ENCODE measurements at regions not wholly inside any gene's neighbourhood (a gene's known extent, or its start where the extent isn't known, plus 50 kb on each side); places are given as distances from the start of the nearest gene placed in this dataset.

DNA sequence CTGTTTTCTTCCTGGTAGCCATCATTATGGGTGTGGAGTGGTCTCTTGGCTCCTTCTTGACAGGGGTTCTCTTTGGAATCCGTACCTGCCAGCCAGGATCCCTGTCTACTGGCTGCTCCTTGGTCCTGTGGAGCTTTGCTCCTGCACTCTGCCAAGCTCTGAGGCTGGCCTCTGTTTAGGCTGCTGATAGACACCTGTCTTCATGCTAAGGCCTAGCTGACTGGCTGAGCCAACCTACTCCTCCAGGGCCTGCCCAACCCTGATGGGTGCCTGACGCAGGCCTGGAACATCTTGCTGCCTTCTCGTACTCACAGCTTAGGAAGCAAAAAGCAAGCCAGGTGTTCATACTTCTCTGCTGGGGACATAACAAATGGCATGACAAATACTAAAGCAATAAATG lies 333.6 kb upstream of the ZNF32 start:
- Histone ChIP-seq H3K27me3 (ENCODE audit: control insufficient read depth, insufficient read depth, low read length) (no peaks in the 10 kb centered on the region), H3K4me3 (ENCODE audit: low read depth, low read length) (no peak overlapping the region), H3K36me3 (ENCODE audit: control insufficient read depth, insufficient read depth, low read length) (no peaks in the 10 kb centered on the region)
- CTCF ChIA-PET = no interaction called here
- no peak for DNase-seq (ENCODE audit: low read depth)
- TF ChIP-seq, protein P1, sequence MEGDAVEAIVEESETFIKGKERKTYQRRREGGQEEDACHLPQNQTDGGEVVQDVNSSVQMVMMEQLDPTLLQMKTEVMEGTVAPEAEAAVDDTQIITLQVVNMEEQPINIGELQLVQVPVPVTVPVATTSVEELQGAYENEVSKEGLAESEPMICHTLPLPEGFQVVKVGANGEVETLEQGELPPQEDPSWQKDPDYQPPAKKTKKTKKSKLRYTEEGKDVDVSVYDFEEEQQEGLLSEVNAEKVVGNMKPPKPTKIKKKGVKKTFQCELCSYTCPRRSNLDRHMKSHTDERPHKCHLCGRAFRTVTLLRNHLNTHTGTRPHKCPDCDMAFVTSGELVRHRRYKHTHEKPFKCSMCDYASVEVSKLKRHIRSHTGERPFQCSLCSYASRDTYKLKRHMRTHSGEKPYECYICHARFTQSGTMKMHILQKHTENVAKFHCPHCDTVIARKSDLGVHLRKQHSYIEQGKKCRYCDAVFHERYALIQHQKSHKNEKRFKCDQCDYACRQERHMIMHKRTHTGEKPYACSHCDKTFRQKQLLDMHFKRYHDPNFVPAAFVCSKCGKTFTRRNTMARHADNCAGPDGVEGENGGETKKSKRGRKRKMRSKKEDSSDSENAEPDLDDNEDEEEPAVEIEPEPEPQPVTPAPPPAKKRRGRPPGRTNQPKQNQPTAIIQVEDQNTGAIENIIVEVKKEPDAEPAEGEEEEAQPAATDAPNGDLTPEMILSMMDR (IDR thresholded peaks at IDR 0.05; ENCODE audit: insufficient read depth, low read depth, low read length) = no peak
- POLR2A ChIA-PET = no interaction called here

DNA sequence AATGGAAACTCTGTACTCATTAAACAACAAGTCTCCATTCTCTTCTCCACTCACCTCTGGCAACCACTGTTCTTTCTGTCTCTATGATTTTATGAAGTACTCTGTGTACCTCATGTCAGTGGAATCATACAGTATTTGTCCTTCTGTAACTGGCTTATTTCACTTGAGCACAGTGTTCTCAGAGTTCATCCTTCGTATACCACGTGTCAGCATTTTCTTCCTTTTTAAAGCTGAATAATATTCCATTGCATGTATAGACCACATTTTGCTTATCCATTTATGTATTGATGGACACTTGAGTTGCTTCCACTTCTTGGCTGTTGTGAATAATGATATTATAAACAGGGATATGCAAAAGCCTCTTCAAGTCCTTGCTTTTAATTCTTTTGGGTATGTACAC lies 333.0 kb upstream of the ZNF32 start:
- no peak for DNase-seq (ENCODE audit: low read depth)
- TF ChIP-seq, protein P1 (IDR thresholded peaks at IDR 0.05; ENCODE audit: insufficient read depth, low read depth, low read length) = no peak
- POLR2A ChIA-PET = no interaction called here
- no peaks in the 10 kb centered on the region for H3K27me3 ChIP-seq (ENCODE audit: control insufficient read depth, insufficient read depth, low read length)
- no peak overlapping the region for H3K4me3 ChIP-seq (ENCODE audit: low read depth, low read length)
- CTCF ChIA-PET = no interaction called here
- H3K36me3 ChIP-seq (ENCODE audit: control insufficient read depth, insufficient read depth, low read length) = no peaks in the 10 kb centered on the region

DNA sequence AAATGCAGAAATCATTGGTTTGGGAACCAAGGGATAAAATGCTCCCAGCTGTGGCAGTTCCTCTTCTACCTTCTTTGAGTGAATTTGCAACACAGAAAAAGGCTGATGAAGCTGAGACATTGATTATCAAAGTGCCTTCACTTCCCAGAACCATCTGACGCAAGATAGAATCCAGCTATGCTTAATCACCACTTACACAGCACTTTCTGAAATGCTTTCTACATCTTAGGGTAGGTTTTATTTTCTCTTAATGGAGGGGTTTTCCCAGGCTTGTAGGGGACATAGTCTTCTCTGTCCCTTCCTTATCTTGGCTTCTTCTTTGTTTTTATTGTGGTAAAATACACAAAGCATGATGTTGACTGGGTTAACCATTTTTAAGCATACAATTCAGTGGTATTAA lies 332.6 kb upstream of the ZNF32 start:
- H3K27me3 ChIP-seq (ENCODE audit: control insufficient read depth, insufficient read depth, low read length) = no peaks in the 10 kb centered on the region
- H3K4me3 ChIP-seq (ENCODE audit: low read depth, low read length) = no peak overlapping the region
- TF ChIP-seq, protein P1 (IDR thresholded peaks at IDR 0.05; ENCODE audit: insufficient read depth, low read depth, low read length) = no peak
- ChIA-PET POLR2A (no interaction called here), CTCF (no interaction called here)
- no peaks in the 10 kb centered on the region for H3K36me3 ChIP-seq (ENCODE audit: control insufficient read depth, insufficient read depth, low read length)
- DNase-seq (ENCODE audit: low read depth) = no peak

DNA sequence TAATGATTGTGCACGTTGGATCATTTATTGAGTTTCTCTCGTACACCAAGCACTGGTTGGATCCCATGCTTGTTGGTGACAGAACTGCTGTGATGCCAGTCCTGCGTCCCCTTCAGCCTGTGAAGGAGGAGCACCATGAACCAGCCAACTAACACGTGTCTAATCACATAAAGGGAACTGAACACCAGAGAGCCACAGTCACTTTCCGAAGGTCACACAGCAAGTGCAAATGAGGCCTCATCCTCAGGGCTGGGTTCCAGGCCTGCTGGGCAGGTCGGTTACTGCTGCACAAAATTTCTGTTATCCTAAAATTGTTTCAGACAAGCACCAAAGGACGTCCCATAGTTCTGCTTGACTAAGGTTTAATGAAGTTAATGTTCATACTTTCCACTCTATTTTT lies 332.0 kb upstream of the ZNF32 start:
- Histone ChIP-seq H3K27me3 (ENCODE audit: control insufficient read depth, insufficient read depth, low read length) (no peaks in the 10 kb centered on the region), H3K36me3 (ENCODE audit: control insufficient read depth, insufficient read depth, low read length) (no peaks in the 10 kb centered on the region), H3K4me3 (ENCODE audit: low read depth, low read length) (no peak overlapping the region)
- CTCF ChIA-PET = interaction anchor here (1.7 kb wide), 1 partner anchor 8 kb away, joined by 3 read pairs; no protein-coding TSS in a partner anchor
- no peak for DNase-seq (ENCODE audit: low read depth)
- TF ChIP-seq, protein P1 (IDR thresholded peaks at IDR 0.05; ENCODE audit: insufficient read depth, low read depth, low read length) = no peak
- POLR2A ChIA-PET = no interaction called here

DNA sequence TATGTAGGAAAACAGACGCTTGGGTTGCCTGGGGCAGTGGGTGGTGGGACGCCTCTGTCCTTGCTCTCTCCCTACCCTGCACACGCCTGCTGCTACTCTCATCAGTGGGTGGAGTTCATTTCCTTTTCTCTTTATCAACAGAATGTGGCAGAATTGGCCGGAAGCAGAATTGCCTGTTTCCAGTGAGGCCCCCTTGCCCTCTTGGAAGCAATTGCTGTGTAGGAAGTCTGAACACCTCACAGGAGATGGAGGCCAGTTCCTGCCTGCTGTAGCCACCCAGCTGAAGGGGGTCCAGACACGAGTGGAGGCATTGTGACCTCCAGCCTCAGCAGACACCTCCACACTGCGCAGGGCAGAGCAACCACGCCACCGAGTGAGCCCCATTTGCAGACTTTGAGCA lies 331.6 kb upstream of the ZNF32 start:
- CTCF ChIA-PET = interaction anchor here (1.7 kb wide), 1 partner anchor 8 kb away, joined by 3 read pairs; no protein-coding TSS in a partner anchor
- Histone ChIP-seq H3K4me3 (ENCODE audit: low read depth, low read length) (no peak overlapping the region), H3K36me3 (ENCODE audit: control insufficient read depth, insufficient read depth, low read length) (no peaks in the 10 kb centered on the region), H3K27me3 (ENCODE audit: control insufficient read depth, insufficient read depth, low read length) (no peaks in the 10 kb centered on the region)
- POLR2A ChIA-PET = no interaction called here
- TF ChIP-seq, protein P1 (IDR thresholded peaks at IDR 0.05; ENCODE audit: insufficient read depth, low read depth, low read length) = no peak
- DNase-seq (ENCODE audit: low read depth) = no peak
